ENCODE measurements at regions not wholly inside any gene's neighbourhood (a gene's known extent, or its start where the extent isn't known, plus 50 kb on each side); places are given as distances from the start of the nearest gene placed in this dataset.

DNA sequence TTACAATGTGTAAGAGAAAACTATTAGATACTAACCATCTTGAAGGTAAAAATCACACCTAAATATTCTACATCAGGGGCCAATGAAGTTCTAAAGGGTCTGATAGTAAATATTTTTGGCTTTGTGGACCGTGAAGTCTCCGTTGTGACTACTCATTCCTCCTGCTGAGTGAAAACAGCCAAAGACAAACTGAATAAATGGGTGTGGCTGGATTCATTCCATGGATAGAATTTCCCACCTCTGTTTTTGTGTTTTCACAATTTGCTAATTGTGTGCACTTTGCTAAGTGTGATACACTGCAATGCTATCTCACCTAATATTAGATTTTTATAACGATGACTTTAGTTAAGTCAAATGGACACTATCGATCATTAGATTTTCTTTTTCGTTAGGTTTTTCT lies 1474.0 kb downstream of the PLA2G4A start:
- no peaks in the 10 kb centered on the region for H4K20me1 ChIP-seq (ENCODE audit: insufficient read depth, low read length)
- H3K4me3 ChIP-seq (ENCODE audit: low read depth in 1 of 2, low read length in 2 of 2) = no peak overlapping the region
- no peak for ATAC-seq (ENCODE audit: insufficient read depth, low read depth)

DNA sequence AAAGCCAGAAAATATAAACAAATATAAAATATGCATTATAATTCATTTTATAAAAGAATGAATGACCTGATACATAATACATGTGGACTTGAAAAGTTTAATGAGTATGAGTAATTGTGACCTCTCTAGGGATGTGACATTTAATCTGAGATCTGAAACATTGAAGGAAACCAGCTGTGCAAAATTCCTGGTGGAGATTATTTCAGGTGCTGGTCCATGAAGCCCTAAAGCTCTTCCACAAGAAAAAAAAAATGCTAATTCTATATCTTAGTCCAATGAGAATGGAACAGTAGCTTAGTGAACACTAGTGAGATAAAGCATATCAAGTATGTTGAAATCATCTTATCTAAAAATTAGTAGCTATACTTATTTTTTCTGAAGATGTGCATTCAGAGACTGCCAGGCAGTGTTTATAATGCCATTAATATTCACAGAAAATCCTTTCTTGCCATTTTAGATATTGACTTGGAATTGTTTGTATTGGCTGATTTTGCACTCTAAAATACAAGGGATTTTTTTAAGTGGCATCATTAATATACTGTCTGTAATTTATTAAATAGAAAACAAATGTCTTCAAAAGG lies 1485.9 kb downstream of the PLA2G4A start:
- no peak overlapping the region for H3K4me2 ChIP-seq (ENCODE audit: insufficient read depth, low read length)
- ATAC-seq (ENCODE audit: insufficient read depth, low read depth) (no peak), DNase-seq (no peak)
- H2AFZ ChIP-seq (ENCODE audit: low read depth, low read length) = no peak overlapping the region
- H3K4me3 ChIP-seq (ENCODE audit: low read depth in 1 of 2, low read length in 2 of 2) = no peak overlapping the region
- no peak overlapping the region for H3K27ac ChIP-seq (ENCODE audit: low read length)
- H3K79me2 ChIP-seq (ENCODE audit: insufficient read depth, low read length) = no peaks in the 10 kb centered on the region
- no peaks in the 10 kb centered on the region for H3K27me3 ChIP-seq (ENCODE audit: insufficient read depth, low read length, poor library complexity)
- H3K4me1 ChIP-seq (ENCODE audit: insufficient read depth, low read length) = no peaks in the 10 kb centered on the region
- no peaks in the 10 kb centered on the region for H3K36me3 ChIP-seq (ENCODE audit: insufficient read depth, low read length)
- no peak overlapping the region for H3K9ac ChIP-seq (ENCODE audit: low read depth, low read length)
- no peaks in the 10 kb centered on the region for H3K9me3 ChIP-seq (ENCODE audit: insufficient read depth, low read length, severe bottlenecking)
- no peaks in the 10 kb centered on the region for H4K20me1 ChIP-seq (ENCODE audit: insufficient read depth, low read length)
- TF ChIP-seq, protein P1, sequence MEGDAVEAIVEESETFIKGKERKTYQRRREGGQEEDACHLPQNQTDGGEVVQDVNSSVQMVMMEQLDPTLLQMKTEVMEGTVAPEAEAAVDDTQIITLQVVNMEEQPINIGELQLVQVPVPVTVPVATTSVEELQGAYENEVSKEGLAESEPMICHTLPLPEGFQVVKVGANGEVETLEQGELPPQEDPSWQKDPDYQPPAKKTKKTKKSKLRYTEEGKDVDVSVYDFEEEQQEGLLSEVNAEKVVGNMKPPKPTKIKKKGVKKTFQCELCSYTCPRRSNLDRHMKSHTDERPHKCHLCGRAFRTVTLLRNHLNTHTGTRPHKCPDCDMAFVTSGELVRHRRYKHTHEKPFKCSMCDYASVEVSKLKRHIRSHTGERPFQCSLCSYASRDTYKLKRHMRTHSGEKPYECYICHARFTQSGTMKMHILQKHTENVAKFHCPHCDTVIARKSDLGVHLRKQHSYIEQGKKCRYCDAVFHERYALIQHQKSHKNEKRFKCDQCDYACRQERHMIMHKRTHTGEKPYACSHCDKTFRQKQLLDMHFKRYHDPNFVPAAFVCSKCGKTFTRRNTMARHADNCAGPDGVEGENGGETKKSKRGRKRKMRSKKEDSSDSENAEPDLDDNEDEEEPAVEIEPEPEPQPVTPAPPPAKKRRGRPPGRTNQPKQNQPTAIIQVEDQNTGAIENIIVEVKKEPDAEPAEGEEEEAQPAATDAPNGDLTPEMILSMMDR (IDR thresholded peaks at IDR 0.05; ENCODE audit: borderline replicate concordance, extremely low read depth, low read length, poor library complexity, severe bottlenecking) = no peak
- TF ChIP-seq EZH2 (IDR thresholded peaks at IDR 0.05; ENCODE audit: borderline replicate concordance, low read depth, low read length, severe bottlenecking) = no peak

More for the DNA sequence above, 1474.0 kb downstream of the PLA2G4A start:
- TF ChIP-seq, protein P1 (IDR thresholded peaks at IDR 0.05; ENCODE audit: borderline replicate concordance, extremely low read depth, low read length, poor library complexity, severe bottlenecking) = no peak
- TF ChIP-seq EZH2 (IDR thresholded peaks at IDR 0.05; ENCODE audit: borderline replicate concordance, low read depth, low read length, severe bottlenecking) = no peak
- Histone ChIP-seq H3K36me3 (ENCODE audit: insufficient read depth, low read length) (no peaks in the 10 kb centered on the region), H3K79me2 (ENCODE audit: insufficient read depth, low read length) (no peaks in the 10 kb centered on the region), H3K27me3 (ENCODE audit: insufficient read depth, low read length, poor library complexity) (no peaks in the 10 kb centered on the region), H3K9ac (ENCODE audit: low read depth, low read length) (no peak overlapping the region), H3K4me2 (ENCODE audit: insufficient read depth, low read length) (no peak overlapping the region), H3K9me3 (ENCODE audit: insufficient read depth, low read length, severe bottlenecking) (no peaks in the 10 kb centered on the region), H3K4me1 (ENCODE audit: insufficient read depth, low read length) (no peaks in the 10 kb centered on the region), H2AFZ (ENCODE audit: low read depth, low read length) (no peak overlapping the region), H3K27ac (ENCODE audit: low read length) (no peak overlapping the region)
- no peak for DNase-seq

DNA sequence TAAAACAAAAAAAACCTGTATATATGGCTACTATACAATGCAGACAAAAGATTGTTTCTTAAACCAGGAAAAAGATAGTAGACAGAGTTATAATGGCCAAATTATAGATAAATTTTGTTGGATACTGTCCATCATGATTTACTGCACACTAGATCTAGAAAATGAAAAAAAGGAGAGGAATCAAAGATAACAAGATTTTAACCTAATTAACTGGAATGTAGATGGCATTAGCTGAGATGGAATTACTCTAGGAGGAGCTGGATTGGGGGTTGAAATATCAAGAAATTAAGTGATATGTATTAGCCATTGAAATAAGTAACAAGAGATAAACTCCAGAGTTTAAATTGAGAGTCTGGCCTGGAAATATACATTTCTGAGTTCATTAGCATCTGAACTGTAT lies 1489.1 kb downstream of the PLA2G4A start:
- Histone ChIP-seq H3K9ac (ENCODE audit: low read depth, low read length) (no peak overlapping the region), H3K9me3 (ENCODE audit: insufficient read depth, low read length, severe bottlenecking) (no peaks in the 10 kb centered on the region), H3K4me2 (ENCODE audit: insufficient read depth, low read length) (no peak overlapping the region), H3K4me1 (ENCODE audit: insufficient read depth, low read length) (no peaks in the 10 kb centered on the region), H3K27ac (ENCODE audit: low read length) (no peak overlapping the region), H3K79me2 (ENCODE audit: insufficient read depth, low read length) (no peaks in the 10 kb centered on the region), H4K20me1 (ENCODE audit: insufficient read depth, low read length) (no peaks in the 10 kb centered on the region), H3K36me3 (ENCODE audit: insufficient read depth, low read length) (no peaks in the 10 kb centered on the region), H2AFZ (ENCODE audit: low read depth, low read length) (no peak overlapping the region), H3K27me3 (ENCODE audit: insufficient read depth, low read length, poor library complexity) (no peaks in the 10 kb centered on the region), H3K4me3 (ENCODE audit: low read depth in 1 of 2, low read length in 2 of 2) (no peak overlapping the region)
- TF ChIP-seq, protein P1 (IDR thresholded peaks at IDR 0.05; ENCODE audit: borderline replicate concordance, extremely low read depth, low read length, poor library complexity, severe bottlenecking) = no peak
- no peak for TF ChIP-seq EZH2 (IDR thresholded peaks at IDR 0.05; ENCODE audit: borderline replicate concordance, low read depth, low read length, severe bottlenecking)
- ATAC-seq (ENCODE audit: insufficient read depth, low read depth) (no peak), DNase-seq (no peak)
